ENCODE measurements at regions not wholly inside any gene's neighbourhood (a gene's known extent, or its start where the extent isn't known, plus 50 kb on each side); places are given as distances from the start of the nearest gene placed in this dataset.
A peak's percentile ranks its signal among the peaks of the same experiment; 100 is the strongest.

GRCh38 chr10:104580774-104581675, 60.1 kb upstream of the SORCS3 start:
- Mint-ChIP-seq H3K36me3 (ENCODE audit: low read depth) (no peaks in the 10 kb centered on the region), H3K9me3 (ENCODE audit: low read depth) (no peaks in the 10 kb centered on the region), H3K27me3 (ENCODE audit: low read depth) (peaks cover 24% of the 10 kb centered on the region), H3K4me3 (ENCODE audit: unreplicated experiment) (no peak overlapping the region), H3K4me1 (ENCODE audit: low read depth) (peaks cover 4% of the 10 kb centered on the region), H3K27ac (ENCODE audit: unreplicated experiment) (no peak overlapping the region)
- peak; percentile 84 for TF ChIP-seq CTCF (IDR thresholded peaks at IDR 0.05)
- no peak for DNase-seq (ENCODE audit: low spot score)

GRCh38 chr10:104581884-104582601, 59.0 kb upstream of the SORCS3 start:
- no peak for DNase-seq (ENCODE audit: low spot score)
- Mint-ChIP-seq H3K36me3 (ENCODE audit: low read depth) (no peaks in the 10 kb centered on the region), H3K27me3 (ENCODE audit: low read depth) (peaks cover 24% of the 10 kb centered on the region), H3K27ac (ENCODE audit: unreplicated experiment) (no peak overlapping the region), H3K4me1 (ENCODE audit: low read depth) (peaks cover 4% of the 10 kb centered on the region), H3K4me3 (ENCODE audit: unreplicated experiment) (no peak overlapping the region), H3K9me3 (ENCODE audit: low read depth) (no peaks in the 10 kb centered on the region)
- no peak for TF ChIP-seq CTCF (IDR thresholded peaks at IDR 0.05)

GRCh38 chr10:104582602-104582951, 58.5 kb upstream of the SORCS3 start:
- Mint-ChIP-seq H3K4me3 (ENCODE audit: unreplicated experiment) (no peak overlapping the region), H3K27me3 (ENCODE audit: low read depth) (peaks cover 24% of the 10 kb centered on the region), H3K4me1 (ENCODE audit: low read depth) (peaks cover 4% of the 10 kb centered on the region), H3K27ac (ENCODE audit: unreplicated experiment) (no peak overlapping the region), H3K9me3 (ENCODE audit: low read depth) (no peaks in the 10 kb centered on the region), H3K36me3 (ENCODE audit: low read depth) (no peaks in the 10 kb centered on the region)
- no peak for DNase-seq (ENCODE audit: low spot score)
- no peak for TF ChIP-seq CTCF (IDR thresholded peaks at IDR 0.05)

- H3K27me3 Mint-ChIP-seq (ENCODE audit: low read depth): peaks cover 22% of the 10 kb centered on the region
- no peaks in the 10 kb centered on the region for H3K36me3 Mint-ChIP-seq (ENCODE audit: low read depth)
- DNase-seq (ENCODE audit: low spot score): no peak
- peaks cover 4% of the 10 kb centered on the region for H3K4me1 Mint-ChIP-seq (ENCODE audit: low read depth)
- H3K9me3 Mint-ChIP-seq (ENCODE audit: low read depth): no peaks in the 10 kb centered on the region
- no peak overlapping the region for H3K27ac Mint-ChIP-seq (ENCODE audit: unreplicated experiment)
- no peak overlapping the region for H3K4me3 Mint-ChIP-seq (ENCODE audit: unreplicated experiment)
- no peak for TF ChIP-seq CTCF (IDR thresholded peaks at IDR 0.05)
Measured at GRCh38 chr10:104582966-104583365, 58.1 kb upstream of the SORCS3 start.

- no peak for TF ChIP-seq CTCF (IDR thresholded peaks at IDR 0.05)
- Mint-ChIP-seq H3K36me3 (ENCODE audit: low read depth) (no peaks in the 10 kb centered on the region), H3K27ac (ENCODE audit: unreplicated experiment) (no peak overlapping the region), H3K27me3 (ENCODE audit: low read depth) (peaks cover 19% of the 10 kb centered on the region), H3K9me3 (ENCODE audit: low read depth) (no peaks in the 10 kb centered on the region), H3K4me1 (ENCODE audit: low read depth) (peaks cover 4% of the 10 kb centered on the region), H3K4me3 (ENCODE audit: unreplicated experiment) (no peak overlapping the region)
- no peak for DNase-seq (ENCODE audit: low spot score)
Measured at GRCh38 chr10:104584541-104584940, 56.5 kb upstream of the SORCS3 start.

All from chondrocyte (in vitro differentiated cells).